Lower leg skin (tissue), 4 donors: ENCODE measurements at regions not wholly inside any gene's neighbourhood (a gene's known extent, or its start where the extent isn't known, plus 50 kb on each side); places are given as distances from the start of the nearest gene placed in this dataset.
"Not testable (repeated sequence)": the region's sequence is repeated elsewhere in the genome, so short reads cannot be mapped to it uniquely, and the experiment has no call there.

Source experiments
- DNase-seq, 2 donors: peaks; one replicate each; pipeline ENCODE4 v3.0.0-alpha.2; 2019; ENCODE audit warnings: low spot score in 2 of 2
- H3K4me3 ChIP-seq: fragments of 200-600 bp; sonication (generic); 2 replicates; pipeline ENCODE4 v1.5.1; 2017; ENCODE audit warnings: mild to moderate bottlenecking, low read depth; ENCODE audit not compliant: poor library complexity, severe bottlenecking
- CTCF ChIP-seq, 3 donors: fragments of 450-650 bp; IDR thresholded peaks; one replicate each; pipeline ENCODE4 v1.5.1; 2016; ENCODE audit warnings: antibody characterized with exemption in 3 of 3, mild to moderate bottlenecking in 3 of 3, moderate library complexity in 2 of 3
- POLR2A ChIP-seq, 2 donors: fragments of 450-650 bp; IDR thresholded peaks; one replicate each; pipeline ENCODE4 v1.6.1; 2016 to 2017; ENCODE audit warnings: antibody characterized with exemption in 2 of 2, mild to moderate bottlenecking in 1 of 2, moderate library complexity in 1 of 2
- WGBS, 2 donors: methylation state at CpG; one replicate each; pipeline ENCODE4 v1.1.5; 2018; 5-methylcytosine and 5-hydroxymethylcytosine counted together
- intact Hi-C: fragments of 100-400 bp; cut with DNase I; formaldehyde crosslinking; loops from one replicate; pipeline ENCODE4 v1.15.0; 2023; ENCODE audit warnings: low total_unique reads

DNA sequence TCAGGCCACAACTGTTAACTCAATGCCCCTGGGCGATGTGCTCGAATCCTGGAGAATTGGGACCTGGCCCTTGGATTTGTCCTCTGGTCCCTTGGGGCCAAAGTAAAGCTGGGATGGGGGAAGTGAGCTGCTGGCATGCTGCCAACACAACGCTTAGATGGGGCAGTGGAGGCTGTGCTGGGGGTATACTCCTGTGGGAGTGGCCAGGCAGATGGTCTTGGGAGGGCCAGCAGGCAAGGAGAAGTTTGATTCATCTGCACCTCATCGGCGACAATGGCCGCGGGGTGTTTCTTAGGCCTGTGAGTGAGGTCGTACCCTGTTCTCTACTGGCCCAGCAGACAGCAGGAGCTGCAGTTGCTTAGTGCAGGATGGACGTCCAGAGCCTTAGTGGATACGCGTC, 139.0 kb upstream of the MTPN start:
- no peak for DNase-seq
- no peak overlapping the region for H3K4me3 ChIP-seq
- TF ChIP-seq CTCF (IDR thresholded peaks at IDR 0.05) (no peak), POLR2A (IDR thresholded peaks at IDR 0.05) (no peak)
- WGBS, 2 donors: 81 to 93% methylated on average over 10 of the region's 11 CpGs
- intact Hi-C loops: no loop called here

GRCh38 chr7:136114966-136115762, 138.0 kb upstream of the MTPN start:
- no peak for DNase-seq
- H3K4me3 ChIP-seq: no peak overlapping the region
- WGBS, 2 donors: 56 to 57% methylated on average over 20 of the region's 21 CpGs
- TF ChIP-seq POLR2A (IDR thresholded peaks at IDR 0.05) (no peak), CTCF (IDR thresholded peaks at IDR 0.05) (no peak)
- intact Hi-C loops: no loop called here

DNA sequence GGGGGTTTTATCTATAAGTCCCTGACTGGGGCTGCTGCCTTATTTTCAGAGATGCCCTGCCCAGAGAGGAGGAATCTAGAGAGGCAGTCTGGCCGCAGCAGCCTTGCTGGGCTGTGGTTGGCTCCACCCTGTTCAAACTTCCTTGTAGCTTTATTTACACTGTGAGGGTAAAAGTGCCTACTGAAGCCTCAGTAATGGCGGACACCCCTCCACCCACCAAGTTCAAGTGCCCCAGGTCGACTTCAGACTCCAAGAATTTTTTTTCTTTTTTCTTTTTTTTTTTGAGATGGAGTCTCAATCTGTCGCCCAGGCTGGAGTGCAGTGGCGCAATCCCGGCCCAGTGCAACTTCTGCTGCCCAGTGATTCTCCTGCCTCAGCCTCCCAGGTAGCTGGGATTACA, 137.3 kb upstream of the MTPN start:
- DNase-seq: not testable (repeated sequence)

DNA sequence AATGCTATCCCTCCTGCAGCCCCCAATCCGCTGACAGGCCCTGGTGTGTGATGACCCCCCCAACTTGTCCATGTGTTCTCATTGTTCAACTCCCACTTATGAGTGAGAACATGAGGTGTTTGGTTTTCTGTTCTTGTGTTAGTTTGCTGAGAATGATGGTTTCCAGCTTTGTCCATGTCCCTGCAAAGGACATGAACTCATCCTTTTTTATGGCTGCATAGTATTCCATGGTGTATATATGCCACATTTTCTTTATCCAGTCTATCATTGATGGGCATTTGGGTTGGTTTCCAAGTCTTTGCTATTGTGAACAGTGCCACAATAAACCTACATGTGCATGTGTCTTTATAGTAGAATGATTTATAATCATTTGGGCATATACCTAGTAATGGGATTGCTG, 131.9 kb upstream of the MTPN start:
- DNase-seq, intact Hi-C loops, H3K4me3 ChIP-seq: not testable (repeated sequence)
- 0 to 79% methylated on average over 1 of the region's 1 CpG for WGBS, 2 donors

More for the DNA sequence above, 137.3 kb upstream of the MTPN start:
- 70 to 90% methylated on average over 6 of the region's 6 CpGs for WGBS, 2 donors
- intact Hi-C loops, H3K4me3 ChIP-seq: not testable (repeated sequence)

DNA sequence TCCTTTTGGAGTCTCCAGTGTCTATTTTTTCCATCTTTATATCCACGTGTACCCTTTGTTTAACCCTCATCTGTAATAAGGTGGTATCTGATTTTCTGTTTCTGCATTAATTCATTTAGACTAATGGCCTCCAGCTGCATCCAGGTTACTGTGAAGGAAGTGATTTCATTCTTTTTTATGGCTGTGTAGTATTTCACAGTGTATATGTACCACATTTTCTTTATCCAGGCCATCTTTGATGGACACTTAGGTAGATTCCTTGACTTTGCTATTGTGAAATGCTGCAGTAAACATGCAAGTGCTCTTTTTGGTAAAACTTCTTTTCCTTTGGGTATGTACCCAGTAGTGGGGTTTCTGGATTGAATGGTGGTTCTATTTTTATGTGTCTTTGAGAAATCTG, 128.0 kb upstream of the MTPN start:
- intact Hi-C loops: no loop called here
- no peak overlapping the region for H3K4me3 ChIP-seq
- WGBS, 2 donors: 77 to 88% methylated on average over 1 of the region's 1 CpG
- no peak for DNase-seq
- no peak for TF ChIP-seq CTCF (IDR thresholded peaks at IDR 0.05)
- TF ChIP-seq POLR2A (IDR thresholded peaks at IDR 0.05): no peak

GRCh38 chr7:136104269-136104603, 127.1 kb upstream of the MTPN start:
- intact Hi-C loops: no loop called here
- 60 to 61% methylated on average over 2 of the region's 2 CpGs for WGBS, 2 donors
- TF ChIP-seq POLR2A (IDR thresholded peaks at IDR 0.05) (no peak), CTCF (IDR thresholded peaks at IDR 0.05) (no peak)
- H3K4me3 ChIP-seq: no peak overlapping the region
- no peak for DNase-seq
